GM12875 (cell line): ENCODE measurements at regions not wholly inside any gene's neighbourhood (a gene's known extent, or its start where the extent isn't known, plus 50 kb on each side); places are given as distances from the start of the nearest gene placed in this dataset.

Source experiments
- H3K4me3 ChIP-seq: one replicate; pipeline ENCODE4 v1.5.1; 2011; ENCODE audit warnings: low read depth, low read length, control low read depth
- TF ChIP-seq, protein P1 (sequence below): IDR thresholded peaks from 2 replicates; pipeline ENCODE4 v1.5.1; 2011; ENCODE audit warnings: low read depth, mild to moderate bottlenecking, control low read depth, inconsistent platforms, low read length, moderate library complexity, borderline replicate concordance; ENCODE audit not compliant: insufficient read depth

DNA sequence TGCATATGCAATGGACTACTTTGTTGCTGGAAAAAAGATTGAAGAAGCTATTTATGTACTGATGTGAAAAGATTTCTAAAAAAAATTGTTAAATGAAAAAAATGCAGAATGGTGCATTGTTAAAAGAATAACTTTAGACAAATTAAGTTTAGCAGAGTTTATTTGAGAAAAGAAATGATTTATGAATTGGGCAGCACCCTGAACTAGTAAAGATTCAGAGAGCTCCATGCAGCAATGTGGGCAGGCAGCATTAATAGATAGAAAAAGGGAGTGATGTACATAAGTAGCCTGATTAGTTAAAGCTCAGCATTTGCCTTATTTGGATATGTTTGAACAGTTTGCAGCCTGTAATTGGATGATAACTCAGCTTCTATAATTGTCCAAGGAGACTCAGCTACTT lies 677.9 kb upstream of the SEMA6A start:
- TF ChIP-seq, protein P1, sequence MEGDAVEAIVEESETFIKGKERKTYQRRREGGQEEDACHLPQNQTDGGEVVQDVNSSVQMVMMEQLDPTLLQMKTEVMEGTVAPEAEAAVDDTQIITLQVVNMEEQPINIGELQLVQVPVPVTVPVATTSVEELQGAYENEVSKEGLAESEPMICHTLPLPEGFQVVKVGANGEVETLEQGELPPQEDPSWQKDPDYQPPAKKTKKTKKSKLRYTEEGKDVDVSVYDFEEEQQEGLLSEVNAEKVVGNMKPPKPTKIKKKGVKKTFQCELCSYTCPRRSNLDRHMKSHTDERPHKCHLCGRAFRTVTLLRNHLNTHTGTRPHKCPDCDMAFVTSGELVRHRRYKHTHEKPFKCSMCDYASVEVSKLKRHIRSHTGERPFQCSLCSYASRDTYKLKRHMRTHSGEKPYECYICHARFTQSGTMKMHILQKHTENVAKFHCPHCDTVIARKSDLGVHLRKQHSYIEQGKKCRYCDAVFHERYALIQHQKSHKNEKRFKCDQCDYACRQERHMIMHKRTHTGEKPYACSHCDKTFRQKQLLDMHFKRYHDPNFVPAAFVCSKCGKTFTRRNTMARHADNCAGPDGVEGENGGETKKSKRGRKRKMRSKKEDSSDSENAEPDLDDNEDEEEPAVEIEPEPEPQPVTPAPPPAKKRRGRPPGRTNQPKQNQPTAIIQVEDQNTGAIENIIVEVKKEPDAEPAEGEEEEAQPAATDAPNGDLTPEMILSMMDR: no peak

DNA sequence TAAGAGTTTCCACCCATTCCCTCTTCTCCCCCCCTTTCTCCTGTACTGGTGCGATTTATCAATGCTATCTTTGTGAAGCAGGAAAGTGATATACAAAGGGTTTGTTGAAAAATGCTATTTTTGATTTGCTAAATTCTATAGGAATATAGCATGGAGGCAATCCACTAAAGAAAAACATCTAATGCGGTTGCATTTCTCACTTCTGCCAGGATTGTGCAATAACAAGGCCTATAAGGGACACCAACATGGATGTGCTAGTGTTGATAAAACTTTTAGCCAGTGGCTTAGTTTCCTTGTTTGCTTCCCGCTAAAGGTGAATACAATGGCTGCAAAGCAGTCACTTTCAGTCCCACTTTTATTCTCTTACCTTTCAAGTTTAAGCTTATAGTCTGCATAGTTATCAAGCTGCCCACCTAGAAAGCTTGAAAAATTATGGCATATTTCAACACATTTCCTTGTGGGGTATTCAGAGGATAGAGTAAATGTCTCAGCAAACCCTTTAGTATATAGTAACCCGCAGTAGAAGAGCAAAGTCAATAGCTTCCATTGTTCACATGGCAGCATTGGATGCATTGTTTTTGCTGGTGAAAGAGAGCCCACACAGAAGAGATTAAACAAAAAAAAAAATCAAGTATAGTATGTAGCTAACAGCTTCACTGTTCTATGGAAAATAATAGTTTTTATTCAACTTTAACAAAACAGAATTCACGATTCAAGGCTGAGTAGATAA lies 674.6 kb upstream of the SEMA6A start:
- no peak overlapping the region for H3K4me3 ChIP-seq
- TF ChIP-seq, protein P1: no peak

More for the DNA sequence above, 677.9 kb upstream of the SEMA6A start:
- no peak overlapping the region for H3K4me3 ChIP-seq

DNA sequence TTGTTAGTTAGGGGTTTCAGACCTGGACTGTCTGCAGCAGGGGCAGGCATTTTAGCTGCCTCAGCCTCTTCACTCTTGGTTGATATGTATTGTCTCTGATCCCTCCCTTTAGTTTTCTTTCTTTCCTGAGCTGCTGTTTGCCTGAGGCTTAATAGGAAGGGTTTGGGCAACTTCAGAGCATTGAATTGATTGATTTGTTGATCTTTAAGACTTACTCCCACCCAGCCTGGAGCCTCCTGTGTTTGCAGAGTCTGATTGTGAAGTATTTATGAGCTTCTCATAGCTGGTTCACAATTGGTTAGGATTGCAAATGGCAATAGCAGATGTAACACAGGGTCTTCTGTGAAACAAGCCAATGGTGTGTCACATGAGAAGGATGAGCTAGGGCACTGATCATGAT lies 671.8 kb upstream of the SEMA6A start:
- TF ChIP-seq, protein P1: no peak
- H3K4me3 ChIP-seq: no peak overlapping the region

DNA sequence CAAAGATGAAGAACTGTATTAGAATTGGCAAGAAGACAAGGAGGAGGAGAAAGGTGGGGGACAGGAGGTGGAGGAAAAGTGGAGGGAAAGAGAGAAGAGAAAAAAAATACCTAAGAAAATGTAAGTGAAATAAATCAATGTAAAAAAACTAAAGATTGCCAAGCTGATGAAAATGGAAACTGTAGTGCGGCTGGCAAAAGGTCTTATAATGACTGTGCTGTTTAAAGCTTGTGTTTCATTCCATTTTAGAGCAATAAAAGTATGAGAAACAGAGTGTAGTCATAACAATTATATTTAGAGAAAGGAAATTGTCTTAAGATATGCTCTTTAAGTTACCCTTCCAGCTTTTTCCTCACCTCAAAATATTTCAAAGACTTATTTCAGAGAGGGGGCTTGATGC lies 670.5 kb upstream of the SEMA6A start:
- TF ChIP-seq, protein P1: no peak
- H3K4me3 ChIP-seq: no peak overlapping the region

DNA sequence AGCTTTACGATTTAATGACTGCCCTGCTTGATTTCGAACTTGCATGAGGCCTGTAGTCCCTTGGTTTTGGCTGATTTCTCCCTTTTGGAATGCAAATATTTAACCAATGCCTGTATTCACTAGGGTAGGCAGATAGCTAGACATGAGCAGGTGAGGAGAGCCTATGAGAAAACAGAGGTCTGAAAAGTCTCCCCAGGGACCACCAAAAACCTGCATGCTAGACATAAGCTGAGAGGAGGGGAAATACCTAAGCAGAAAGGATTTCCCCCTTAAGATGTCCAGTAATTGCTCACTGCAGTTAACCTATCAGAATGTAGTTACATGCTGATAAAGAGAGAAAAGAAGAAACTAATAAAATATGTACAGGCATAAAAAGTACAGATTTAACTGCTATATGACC lies 667.4 kb upstream of the SEMA6A start:
- TF ChIP-seq, protein P1: no peak
- H3K4me3 ChIP-seq: no peak overlapping the region

DNA sequence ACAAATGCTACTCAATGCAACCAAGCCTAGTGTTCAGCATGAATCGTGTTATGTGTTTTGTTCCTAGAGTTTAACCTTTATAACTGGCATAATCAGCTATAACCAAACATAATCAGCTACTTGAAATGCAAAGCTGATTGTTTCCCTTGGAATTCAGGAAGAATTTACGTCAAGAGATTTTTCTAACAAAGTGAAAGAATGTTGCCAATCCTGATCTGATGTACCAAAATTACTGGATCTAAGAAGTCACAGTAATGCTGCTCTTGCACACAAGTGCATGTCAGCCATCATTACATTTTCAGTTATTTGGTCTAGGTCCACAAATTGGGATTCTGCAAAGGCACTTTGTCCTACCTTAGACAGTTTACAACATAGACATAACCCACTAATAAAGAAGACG lies 662.3 kb upstream of the SEMA6A start:
- TF ChIP-seq, protein P1: no peak
- H3K4me3 ChIP-seq: no peak overlapping the region

DNA sequence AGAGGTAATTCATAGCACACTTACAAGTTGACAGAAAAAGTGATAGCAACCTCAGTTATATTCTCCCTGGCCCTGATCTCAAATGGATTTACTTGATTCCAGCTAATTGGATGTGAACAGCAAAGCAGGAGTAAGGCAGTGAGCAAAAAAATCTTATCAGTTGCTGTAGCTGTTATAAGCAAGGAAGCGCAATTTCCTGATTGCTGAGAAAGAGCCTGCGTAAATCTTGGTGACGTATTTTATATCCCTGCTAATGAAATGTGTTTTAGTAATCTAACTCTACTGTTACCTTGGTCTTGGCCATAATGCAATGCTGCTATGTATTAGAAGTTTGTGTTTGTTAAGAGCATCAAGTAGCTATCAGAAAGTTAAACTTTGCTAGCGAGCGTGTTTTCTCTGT lies 661.2 kb upstream of the SEMA6A start:
- no peak overlapping the region for H3K4me3 ChIP-seq

More for the DNA sequence above, 661.2 kb upstream of the SEMA6A start:
- TF ChIP-seq, protein P1: no peak
